Parathyroid adenoma (tissue), 2 donors: ENCODE measurements at regions not wholly inside any gene's neighbourhood (a gene's known extent, or its start where the extent isn't known, plus 50 kb on each side); places are given as distances from the start of the nearest gene placed in this dataset.

Source experiments
- H2AFZ ChIP-seq: fragments of 300-600 bp; sonication (generic); one replicate; pipeline ENCODE4 v1.7.0; 2017; ENCODE audit warnings: antibody characterized with exemption, mild to moderate bottlenecking
- H3K27ac ChIP-seq: fragments of 300-600 bp; sonication (generic); one replicate; pipeline ENCODE4 v1.7.0; 2017
- H3K27me3 ChIP-seq: fragments of 300-600 bp; sonication (generic); one replicate; pipeline ENCODE4 v1.7.0; 2017; ENCODE audit warnings: low read length; ENCODE audit not compliant: control insufficient read depth, insufficient read depth
- H3K36me3 ChIP-seq: fragments of 300-600 bp; sonication (generic); one replicate; pipeline ENCODE4 v1.7.0; 2017; ENCODE audit warnings: low read length; ENCODE audit not compliant: control insufficient read depth, insufficient read depth
- H3K4me1 ChIP-seq: fragments of 300-600 bp; sonication (generic); one replicate; pipeline ENCODE4 v1.7.0; 2017; ENCODE audit warnings: control low read depth
- H3K4me2 ChIP-seq: fragments of 300-600 bp; sonication (generic); one replicate; pipeline ENCODE4 v1.7.0; 2017; ENCODE audit warnings: low read length
- H3K4me3 ChIP-seq: fragments of 300-600 bp; sonication (generic); one replicate; pipeline ENCODE4 v1.7.0; 2017; ENCODE audit warnings: low read depth, low read length
- H3K79me2 ChIP-seq: fragments of 300-600 bp; sonication (generic); one replicate; pipeline ENCODE4 v1.7.0; 2017; ENCODE audit warnings: control low read depth
- H3K9ac ChIP-seq: fragments of 300-600 bp; sonication (generic); one replicate; pipeline ENCODE4 v1.7.0; 2017; ENCODE audit warnings: mild to moderate bottlenecking
- H3K9me3 ChIP-seq: fragments of 300-600 bp; sonication (generic); one replicate; pipeline ENCODE4 v1.7.0; 2017; ENCODE audit warnings: low read length; ENCODE audit not compliant: control insufficient read depth
- CTCF ChIP-seq: fragments of 300-600 bp; sonication (generic); IDR thresholded peaks from one replicate; pipeline ENCODE4 v1.7.0; 2017; ENCODE audit warnings: antibody characterized with exemption, mild to moderate bottlenecking
- donor health status: primary hyperparathyroidism.

GRCh38 chr3:468172-468571, 271.6 kb downstream of the CHL1 start:
- no peaks in the 10 kb centered on the region for H3K27me3 ChIP-seq
- H3K36me3 ChIP-seq: no peaks in the 10 kb centered on the region
- H3K79me2 ChIP-seq: no peaks in the 10 kb centered on the region
- no peak overlapping the region for H3K27ac ChIP-seq
- H3K4me1 ChIP-seq: no peaks in the 10 kb centered on the region
- no peak for TF ChIP-seq CTCF
- H3K4me3 ChIP-seq: no peak overlapping the region
- no peak overlapping the region for H2AFZ ChIP-seq
- no peak overlapping the region for H3K4me2 ChIP-seq
- H3K9ac ChIP-seq: no peak overlapping the region
- no peaks in the 10 kb centered on the region for H3K9me3 ChIP-seq

GRCh38 chr3:473033-473800, 276.7 kb downstream of the CHL1 start:
- no peaks in the 10 kb centered on the region for H3K4me1 ChIP-seq

GRCh38 chr3:474828-475227, 278.3 kb downstream of the CHL1 start:
- Histone ChIP-seq H3K27me3 (no peaks in the 10 kb centered on the region), H3K4me3 (no peak overlapping the region), H3K36me3 (no peaks in the 10 kb centered on the region), H3K79me2 (no peaks in the 10 kb centered on the region), H3K27ac (no peak overlapping the region), H3K9ac (no peak overlapping the region), H2AFZ (no peak overlapping the region), H3K4me2 (no peak overlapping the region), H3K9me3 (no peaks in the 10 kb centered on the region), H3K4me1 (no peaks in the 10 kb centered on the region)
- no peak for TF ChIP-seq CTCF

More at GRCh38 chr3:473033-473800, 276.7 kb downstream of the CHL1 start:
- Histone ChIP-seq H3K4me3 (no peak overlapping the region), H3K79me2 (no peaks in the 10 kb centered on the region), H3K9me3 (no peaks in the 10 kb centered on the region), H3K27me3 (no peaks in the 10 kb centered on the region), H3K27ac (no peak overlapping the region), H2AFZ (no peak overlapping the region), H3K9ac (no peak overlapping the region), H3K4me2 (no peak overlapping the region), H3K36me3 (no peaks in the 10 kb centered on the region)
- TF ChIP-seq CTCF: no peak

- Histone ChIP-seq H3K4me1 (no peaks in the 10 kb centered on the region), H3K9me3 (no peaks in the 10 kb centered on the region)
Measured at GRCh38 chr3:480070-480469, 283.5 kb downstream of the CHL1 start.

More at GRCh38 chr3:480070-480469, 283.5 kb downstream of the CHL1 start:
- Histone ChIP-seq H3K27me3 (no peaks in the 10 kb centered on the region), H3K9ac (no peak overlapping the region), H2AFZ (no peak overlapping the region), H3K36me3 (no peaks in the 10 kb centered on the region), H3K27ac (no peak overlapping the region), H3K79me2 (no peaks in the 10 kb centered on the region), H3K4me3 (no peak overlapping the region), H3K4me2 (no peak overlapping the region)
- no peak for TF ChIP-seq CTCF
